GM12891 (cell line): ENCODE measurements at regions not wholly inside any gene's neighbourhood (a gene's known extent, or its start where the extent isn't known, plus 50 kb on each side); places are given as distances from the start of the nearest gene placed in this dataset.

Experiments used
- PAX5 ChIP-seq: IDR thresholded peaks from 2 replicates; pipeline ENCODE4 v1.6.1; 2011; ENCODE audit warnings: low read length, moderate library complexity, mild to moderate bottlenecking; ENCODE audit not compliant: insufficient read depth, severe bottlenecking
- POLR2A ChIP-seq: IDR thresholded peaks from 2 replicates; pipeline ENCODE4 v1.6.1; 2011; ENCODE audit warnings: low read depth, low read length, control low read depth
- POLR2AphosphoS5 ChIP-seq: IDR thresholded peaks from 2 replicates; pipeline ENCODE4 v1.6.1; 2011; ENCODE audit warnings: low read depth, low read length, control low read depth
- POU2F2 ChIP-seq: IDR thresholded peaks from 2 replicates; pipeline ENCODE4 v1.6.1; 2011; ENCODE audit warnings: low read depth, mild to moderate bottlenecking, control low read depth, low read length, moderate library complexity
- TAF1 ChIP-seq: IDR thresholded peaks from 2 replicates; pipeline ENCODE4 v1.6.1; 2011; ENCODE audit warnings: low read depth, low read length, control low read depth

GRCh38 chr16:63426275-63426870, 1390.1 kb upstream of the CDH8 start:
- TF ChIP-seq POLR2A = no peak
- no peak for TF ChIP-seq POLR2AphosphoS5
- TF ChIP-seq TAF1 = no peak
- no peak for TF ChIP-seq POU2F2
- no peak for TF ChIP-seq PAX5
